A673 (cell line): ENCODE measurements at regions not wholly inside any gene's neighbourhood (a gene's known extent, or its start where the extent isn't known, plus 50 kb on each side); places are given as distances from the start of the nearest gene placed in this dataset.

ENCODE experiments used
- CTCF ChIP-seq: fragments of 300-800, 200-600 bp; sonication (generic); conservative IDR thresholded peaks from 2 replicates; pipeline ENCODE4 v1.5.1; 2017; ENCODE audit warnings: low read depth, mild to moderate bottlenecking, antibody characterized with exemption, low read length, moderate library complexity, mixed read lengths
- EZH2 ChIP-seq: fragments of 200-600 bp; sonication (generic); IDR thresholded peaks from 2 replicates; pipeline ENCODE4 v1.6.1; 2017; ENCODE audit warnings: borderline replicate concordance, low read depth, mild to moderate bottlenecking, mixed read lengths, antibody characterized with exemption, low read length; ENCODE audit not compliant: poor library complexity, severe bottlenecking

DNA sequence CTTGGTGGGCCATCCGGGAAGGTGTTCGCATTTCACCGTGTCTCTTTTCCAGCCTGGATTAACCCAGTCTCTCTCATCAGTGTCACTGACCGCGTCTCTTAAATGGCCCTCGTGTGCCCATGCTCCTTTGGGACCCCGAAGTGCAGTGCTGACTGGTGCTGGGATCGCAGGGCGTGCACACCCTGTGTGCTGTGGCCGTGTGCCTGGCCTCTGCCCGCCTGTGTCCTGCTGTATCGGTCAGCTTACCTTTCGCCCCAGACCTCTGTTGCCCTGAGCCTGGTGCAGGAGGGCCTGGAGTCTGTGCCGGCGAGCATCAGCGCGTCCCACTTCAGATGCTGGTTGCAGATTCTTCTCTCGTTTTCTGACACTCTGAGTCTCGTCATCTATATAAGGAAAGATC lies 68.3 kb upstream of the HGFAC start:
- TF ChIP-seq CTCF (no peak), EZH2 (no peak)
